ENCODE measurements at regions not wholly inside any gene's neighbourhood (a gene's known extent, or its start where the extent isn't known, plus 50 kb on each side); places are given as distances from the start of the nearest gene placed in this dataset.

DNA sequence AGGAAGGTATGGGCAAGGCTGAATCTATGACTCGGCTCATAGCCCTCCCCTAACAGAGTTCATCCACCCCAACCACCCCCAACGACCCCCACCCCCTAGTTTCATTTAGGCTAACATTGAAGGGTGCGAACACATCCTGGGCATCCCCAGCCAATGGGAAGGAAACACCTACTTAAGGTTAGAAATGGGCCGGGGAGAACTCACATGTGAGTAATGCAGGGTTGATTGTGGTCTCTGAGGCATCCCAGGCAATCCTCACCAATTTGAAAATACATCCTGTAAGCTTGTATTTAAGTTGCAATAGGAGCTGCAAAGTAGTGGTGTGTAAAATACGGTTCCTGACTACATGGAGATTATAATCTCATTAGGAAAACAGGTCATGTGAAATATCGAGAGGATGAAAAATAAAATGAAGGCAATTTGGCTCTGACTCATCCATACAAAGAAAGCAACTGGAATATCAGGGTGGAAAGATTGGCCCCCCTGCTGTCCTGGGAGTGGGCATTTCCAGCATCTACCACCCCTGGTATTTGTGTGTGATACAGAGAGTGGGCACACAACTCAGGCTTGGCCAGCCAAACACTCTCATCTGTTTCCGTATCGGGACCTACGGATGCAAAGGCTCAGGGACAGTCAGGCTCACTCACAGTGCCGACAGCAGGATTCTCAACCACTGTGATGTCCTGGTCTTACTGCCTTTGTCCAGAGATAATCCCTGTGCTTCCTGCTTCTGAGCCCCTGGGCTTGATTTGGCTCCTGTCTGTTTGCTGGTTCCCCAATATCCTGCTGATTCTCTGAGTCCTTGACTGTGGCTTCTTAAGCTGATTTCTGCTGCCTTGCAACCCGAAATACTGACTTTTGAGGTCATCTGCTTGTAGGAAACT is 90.0 kb upstream of the NCKAP5 start:
- Histone ChIP-seq H3K36me3 (ENCODE audit: control insufficient read depth in 2 of 2, insufficient read depth in 2 of 2, low read length in 1 of 2) (no peaks in the 10 kb centered on the region), H4K20me1 (ENCODE audit: control insufficient read depth, insufficient read depth) (no peaks in the 10 kb centered on the region), H3K4me1 (ENCODE audit: control insufficient read depth, insufficient read depth, low read length) (no peaks in the 10 kb centered on the region), H3K9ac (ENCODE audit: control insufficient read depth, insufficient read depth, low read length) (no peak overlapping the region), H3K4me2 (ENCODE audit: control insufficient read depth, insufficient read depth) (no peak overlapping the region), H3K27ac (ENCODE audit: control insufficient read depth, insufficient read depth) (no peak overlapping the region), H3K79me2 (ENCODE audit: control insufficient read depth, insufficient read depth, low read length) (no peaks in the 10 kb centered on the region), H2AFZ (ENCODE audit: control insufficient read depth, low read depth, low read length) (no peak overlapping the region), H3K27me3 (replicated peaks in 1 of 2; ENCODE audit: control insufficient read depth in 2 of 2, insufficient read depth in 2 of 2, low read length in 1 of 2) (no peaks in the 10 kb centered on the region; a peak in 1 of 4 replicates), H3K4me3 (no peak overlapping the region), H3K9me3 (replicated peaks; ENCODE audit: control insufficient read depth, insufficient read depth, low read length) (no peaks in the 10 kb centered on the region)
- ChIA-PET POLR2A (no interaction called here), SMC1A (ENCODE audit: uncharacterized antibody, unreplicated experiment) (no interaction called here), RAD21 (ENCODE audit: unreplicated experiment) (no interaction called here), CTCF (interaction anchor here (0.7 to 1.1 kb wide), 2 partner anchors 487 to 1058 kb away, joined by 3 read pairs; no protein-coding TSS in a partner anchor)
- in situ Hi-C loops (cut with MboI) (no loop called here), intact Hi-C loops (cut with micrococcal nuclease; ENCODE audit: unreplicated experiment) (no loop called here)
- TF ChIP-seq, protein P1, sequence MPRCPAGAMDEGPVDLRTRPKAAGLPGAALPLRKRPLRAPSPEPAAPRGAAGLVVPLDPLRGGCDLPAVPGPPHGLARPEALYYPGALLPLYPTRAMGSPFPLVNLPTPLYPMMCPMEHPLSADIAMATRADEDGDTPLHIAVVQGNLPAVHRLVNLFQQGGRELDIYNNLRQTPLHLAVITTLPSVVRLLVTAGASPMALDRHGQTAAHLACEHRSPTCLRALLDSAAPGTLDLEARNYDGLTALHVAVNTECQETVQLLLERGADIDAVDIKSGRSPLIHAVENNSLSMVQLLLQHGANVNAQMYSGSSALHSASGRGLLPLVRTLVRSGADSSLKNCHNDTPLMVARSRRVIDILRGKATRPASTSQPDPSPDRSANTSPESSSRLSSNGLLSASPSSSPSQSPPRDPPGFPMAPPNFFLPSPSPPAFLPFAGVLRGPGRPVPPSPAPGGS (IDR thresholded peaks at IDR 0.05; ENCODE audit: borderline replicate concordance, insufficient read depth, low read depth, low read length, poor library complexity, severe bottlenecking) = no peak
- TF ChIP-seq, protein P2, sequence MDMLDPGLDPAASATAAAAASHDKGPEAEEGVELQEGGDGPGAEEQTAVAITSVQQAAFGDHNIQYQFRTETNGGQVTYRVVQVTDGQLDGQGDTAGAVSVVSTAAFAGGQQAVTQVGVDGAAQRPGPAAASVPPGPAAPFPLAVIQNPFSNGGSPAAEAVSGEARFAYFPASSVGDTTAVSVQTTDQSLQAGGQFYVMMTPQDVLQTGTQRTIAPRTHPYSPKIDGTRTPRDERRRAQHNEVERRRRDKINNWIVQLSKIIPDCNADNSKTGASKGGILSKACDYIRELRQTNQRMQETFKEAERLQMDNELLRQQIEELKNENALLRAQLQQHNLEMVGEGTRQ (IDR thresholded peaks at IDR 0.05; ENCODE audit: borderline replicate concordance, low read depth, low read length) = no peak
- TF ChIP-seq ESRRA (IDR thresholded peaks at IDR 0.05; ENCODE audit: low read length) = no peak
- DNase-seq (ENCODE audit: low read depth, low spot score) = no peak
- WGBS (ENCODE audit: insufficient coverage, insufficient replicate concordance, low lambda C conversion rate, missing lambda C conversion rate) = 34% methylated on average over 10 of the region's 11 CpGs
- ATAC-seq = no peak
- BruUV-seq (replicated peaks) = no TSS peak
- FAIRE-seq = no peak

GRCh38 chr2:133660510-133660909 is 92.2 kb upstream of the NCKAP5 start:
- DNase-seq (ENCODE audit: low read depth, low spot score) (no peak), ATAC-seq (no peak), FAIRE-seq (no peak)
- H3K9me3 ChIP-seq (replicated peaks; ENCODE audit: control insufficient read depth, insufficient read depth, low read length) = no peaks in the 10 kb centered on the region
- no TSS peak for BruUV-seq (replicated peaks)
- H3K36me3 ChIP-seq (ENCODE audit: control insufficient read depth in 2 of 2, insufficient read depth in 2 of 2, low read length in 1 of 2) = no peaks in the 10 kb centered on the region
- RAD21 ChIA-PET (ENCODE audit: unreplicated experiment) = no interaction called here
- H3K4me3 ChIP-seq = no peak overlapping the region
- POLR2A ChIA-PET = no interaction called here
- no peaks in the 10 kb centered on the region for H4K20me1 ChIP-seq (ENCODE audit: control insufficient read depth, insufficient read depth)
- no peak overlapping the region for H3K9ac ChIP-seq (ENCODE audit: control insufficient read depth, insufficient read depth, low read length)
- in situ Hi-C loops (cut with MboI) (no loop called here), intact Hi-C loops (cut with micrococcal nuclease; ENCODE audit: unreplicated experiment) (no loop called here)
- CTCF ChIA-PET = no interaction called here
- SMC1A ChIA-PET (ENCODE audit: uncharacterized antibody, unreplicated experiment) = no interaction called here
- no peak overlapping the region for H3K4me2 ChIP-seq (ENCODE audit: control insufficient read depth, insufficient read depth)
- H3K27ac ChIP-seq (ENCODE audit: control insufficient read depth, insufficient read depth) = no peak overlapping the region
- 66% methylated on average over 6 of the region's 6 CpGs for WGBS (ENCODE audit: insufficient coverage, insufficient replicate concordance, low lambda C conversion rate, missing lambda C conversion rate)
- no peak overlapping the region for H2AFZ ChIP-seq (ENCODE audit: control insufficient read depth, low read depth, low read length)
- no peaks in the 10 kb centered on the region for H3K79me2 ChIP-seq (ENCODE audit: control insufficient read depth, insufficient read depth, low read length)
- no peaks in the 10 kb centered on the region for H3K4me1 ChIP-seq (ENCODE audit: control insufficient read depth, insufficient read depth, low read length)
- H3K27me3 ChIP-seq (replicated peaks in 1 of 2; ENCODE audit: control insufficient read depth in 2 of 2, insufficient read depth in 2 of 2, low read length in 1 of 2) = no peaks in the 10 kb centered on the region; a peak in 1 of 4 replicates
- no peak for TF ChIP-seq CREM (IDR thresholded peaks at IDR 0.05; ENCODE audit: low read depth)
- TF ChIP-seq KLF5 (IDR thresholded peaks at IDR 0.05; ENCODE audit: partially characterized antibody) = no peak
- TF ChIP-seq SPI1 (IDR thresholded peaks at IDR 0.05; ENCODE audit: borderline replicate concordance, insufficient read depth, low read depth, low read length) = no peak

Data from GM12878 (cell line).